Activated T-helper 2 cell treated with anti-CD3 and anti-CD28 coated beads, Interferon-gamma antibody, Interleukin-2, Interleukin-4, amounts not matched to agents 10 μg/mL and 5 μg/mL and 100 μg/mL, durations not matched to agents 14 hours and 24 hours and 36 hours (primary cell): ENCODE measurements at regions not wholly inside any gene's neighbourhood (a gene's known extent, or its start where the extent isn't known, plus 50 kb on each side); places are given as distances from the start of the nearest gene placed in this dataset.

ENCODE experiments used
- DNase-seq: peaks from one replicate; pipeline ENCODE4 v3.0.0; 2021; ENCODE audit warnings: low spot score
- H3K27ac Mint-ChIP-seq: one replicate; pipeline ENCODE4 v1.8.0; 2021; ENCODE audit warnings: mixed read lengths
- H3K27me3 Mint-ChIP-seq: one replicate; pipeline ENCODE4 v1.8.0; 2021; ENCODE audit warnings: low read depth, mixed read lengths
- H3K36me3 Mint-ChIP-seq: one replicate; pipeline ENCODE4 v1.8.0; 2021; ENCODE audit warnings: low read depth, mixed read lengths
- H3K4me1 Mint-ChIP-seq: one replicate; pipeline ENCODE4 v1.8.0; 2021; ENCODE audit warnings: low read depth, mixed read lengths
- H3K4me3 Mint-ChIP-seq: one replicate; pipeline ENCODE4 v1.8.0; 2021; ENCODE audit warnings: low read depth, mild to moderate bottlenecking, moderate library complexity, mixed read lengths
- H3K9me3 Mint-ChIP-seq: one replicate; pipeline ENCODE4 v1.8.0; 2021; ENCODE audit warnings: mixed read lengths
- intact Hi-C: fragments of 100-400 bp; cut with micrococcal nuclease; formaldehyde crosslinking; loops from one replicate; pipeline ENCODE4 v1.15.1; 2023

- no peak overlapping the region for H3K27ac Mint-ChIP-seq
- DNase-seq: no peak
- H3K9me3 Mint-ChIP-seq: no peaks in the 10 kb centered on the region
- H3K27me3 Mint-ChIP-seq: no peaks in the 10 kb centered on the region
- H3K36me3 Mint-ChIP-seq: no peaks in the 10 kb centered on the region
- intact Hi-C loops: no loop called here
- no peak overlapping the region for H3K4me3 Mint-ChIP-seq
- H3K4me1 Mint-ChIP-seq: no peaks in the 10 kb centered on the region
Measured at GRCh38 chr10:10600004-10600403, 417.7 kb upstream of the CELF2 start.

- intact Hi-C loops: no loop called here
- no peaks in the 10 kb centered on the region for H3K4me1 Mint-ChIP-seq
- no peak for DNase-seq
- H3K27ac Mint-ChIP-seq: no peak overlapping the region
- H3K36me3 Mint-ChIP-seq: no peaks in the 10 kb centered on the region
- H3K9me3 Mint-ChIP-seq: no peaks in the 10 kb centered on the region
- no peaks in the 10 kb centered on the region for H3K27me3 Mint-ChIP-seq
- no peak overlapping the region for H3K4me3 Mint-ChIP-seq
Measured at GRCh38 chr10:10605551-10606081, 412.1 kb upstream of the CELF2 start.

GRCh38 chr10:10609379-10609955 lies 408.2 kb upstream of the CELF2 start:
- no peaks in the 10 kb centered on the region for H3K9me3 Mint-ChIP-seq
- intact Hi-C loops: no loop called here
- no peaks in the 10 kb centered on the region for H3K4me1 Mint-ChIP-seq
- no peaks in the 10 kb centered on the region for H3K27me3 Mint-ChIP-seq
- no peak overlapping the region for H3K27ac Mint-ChIP-seq
- no peaks in the 10 kb centered on the region for H3K36me3 Mint-ChIP-seq
- no peak overlapping the region for H3K4me3 Mint-ChIP-seq
- no peak for DNase-seq

- intact Hi-C loops: no loop called here
- no peaks in the 10 kb centered on the region for H3K9me3 Mint-ChIP-seq
Measured at GRCh38 chr10:10610171-10610570, 407.5 kb upstream of the CELF2 start.

GRCh38 chr10:10612151-10612550 lies 405.5 kb upstream of the CELF2 start:
- no peak for DNase-seq
- Mint-ChIP-seq H3K27ac (no peak overlapping the region), H3K9me3 (no peaks in the 10 kb centered on the region), H3K4me1 (no peaks in the 10 kb centered on the region), H3K36me3 (no peaks in the 10 kb centered on the region), H3K27me3 (no peaks in the 10 kb centered on the region), H3K4me3 (no peak overlapping the region)
- intact Hi-C loops: no loop called here

More at GRCh38 chr10:10610171-10610570, 407.5 kb upstream of the CELF2 start:
- no peaks in the 10 kb centered on the region for H3K27me3 Mint-ChIP-seq
- no peak overlapping the region for H3K27ac Mint-ChIP-seq
- no peaks in the 10 kb centered on the region for H3K4me1 Mint-ChIP-seq
- DNase-seq: no peak
- H3K36me3 Mint-ChIP-seq: no peaks in the 10 kb centered on the region
- H3K4me3 Mint-ChIP-seq: no peak overlapping the region

GRCh38 chr10:10613656-10614244 lies 403.9 kb upstream of the CELF2 start:
- H3K27me3 Mint-ChIP-seq: no peaks in the 10 kb centered on the region
- no peaks in the 10 kb centered on the region for H3K4me1 Mint-ChIP-seq
- H3K9me3 Mint-ChIP-seq: no peaks in the 10 kb centered on the region
- H3K27ac Mint-ChIP-seq: no peak overlapping the region
- DNase-seq: no peak
- H3K4me3 Mint-ChIP-seq: no peak overlapping the region
- H3K36me3 Mint-ChIP-seq: no peaks in the 10 kb centered on the region
- intact Hi-C loops: no loop called here

- Mint-ChIP-seq H3K4me1 (no peaks in the 10 kb centered on the region), H3K9me3 (no peaks in the 10 kb centered on the region), H3K4me3 (no peak overlapping the region), H3K36me3 (no peaks in the 10 kb centered on the region), H3K27ac (no peak overlapping the region), H3K27me3 (no peaks in the 10 kb centered on the region)
- intact Hi-C loops: no loop called here
- no peak for DNase-seq
Measured at GRCh38 chr10:10617686-10618085, 400.0 kb upstream of the CELF2 start.

- Mint-ChIP-seq H3K4me3 (no peak overlapping the region), H3K9me3 (no peaks in the 10 kb centered on the region), H3K36me3 (no peaks in the 10 kb centered on the region), H3K4me1 (no peaks in the 10 kb centered on the region), H3K27me3 (no peaks in the 10 kb centered on the region), H3K27ac (no peak overlapping the region)
- intact Hi-C loops: no loop called here
- no peak for DNase-seq
Measured at GRCh38 chr10:10618139-10618538, 399.5 kb upstream of the CELF2 start.

- no peak overlapping the region for H3K27ac Mint-ChIP-seq
- no peak for DNase-seq
- H3K36me3 Mint-ChIP-seq: no peaks in the 10 kb centered on the region
- no peaks in the 10 kb centered on the region for H3K4me1 Mint-ChIP-seq
- intact Hi-C loops: no loop called here
- no peak overlapping the region for H3K4me3 Mint-ChIP-seq
- H3K9me3 Mint-ChIP-seq: no peaks in the 10 kb centered on the region
- no peaks in the 10 kb centered on the region for H3K27me3 Mint-ChIP-seq
Measured at GRCh38 chr10:10623958-10624566, 393.6 kb upstream of the CELF2 start.

GRCh38 chr10:10624567-10624962 lies 393.1 kb upstream of the CELF2 start:
- H3K27me3 Mint-ChIP-seq: no peaks in the 10 kb centered on the region

GRCh38 chr10:10625491-10625890 lies 392.2 kb upstream of the CELF2 start:
- no peaks in the 10 kb centered on the region for H3K9me3 Mint-ChIP-seq
- H3K27ac Mint-ChIP-seq: no peak overlapping the region
- H3K27me3 Mint-ChIP-seq: no peaks in the 10 kb centered on the region
- no peaks in the 10 kb centered on the region for H3K4me1 Mint-ChIP-seq
- intact Hi-C loops: no loop called here
- H3K4me3 Mint-ChIP-seq: no peak overlapping the region
- no peaks in the 10 kb centered on the region for H3K36me3 Mint-ChIP-seq
- no peak for DNase-seq

More at GRCh38 chr10:10624567-10624962, 393.1 kb upstream of the CELF2 start:
- H3K27ac Mint-ChIP-seq: no peak overlapping the region
- DNase-seq: no peak
- H3K9me3 Mint-ChIP-seq: no peaks in the 10 kb centered on the region
- intact Hi-C loops: no loop called here
- no peaks in the 10 kb centered on the region for H3K36me3 Mint-ChIP-seq
- H3K4me1 Mint-ChIP-seq: no peaks in the 10 kb centered on the region
- H3K4me3 Mint-ChIP-seq: no peak overlapping the region

GRCh38 chr10:10626734-10627133 lies 390.9 kb upstream of the CELF2 start:
- H3K4me1 Mint-ChIP-seq: no peaks in the 10 kb centered on the region
- H3K36me3 Mint-ChIP-seq: no peaks in the 10 kb centered on the region
- H3K27ac Mint-ChIP-seq: no peak overlapping the region
- intact Hi-C loops: no loop called here
- no peaks in the 10 kb centered on the region for H3K9me3 Mint-ChIP-seq
- no peak for DNase-seq
- H3K4me3 Mint-ChIP-seq: no peak overlapping the region
- H3K27me3 Mint-ChIP-seq: no peaks in the 10 kb centered on the region

GRCh38 chr10:10627414-10627813 lies 390.3 kb upstream of the CELF2 start:
- Mint-ChIP-seq H3K27ac (no peak overlapping the region), H3K4me3 (no peak overlapping the region), H3K36me3 (no peaks in the 10 kb centered on the region), H3K4me1 (no peaks in the 10 kb centered on the region), H3K9me3 (no peaks in the 10 kb centered on the region), H3K27me3 (no peaks in the 10 kb centered on the region)
- DNase-seq: no peak
- intact Hi-C loops: no loop called here
